ENCODE measurements at regions not wholly inside any gene's neighbourhood (a gene's known extent, or its start where the extent isn't known, plus 50 kb on each side); places are given as distances from the start of the nearest gene placed in this dataset.

DNA sequence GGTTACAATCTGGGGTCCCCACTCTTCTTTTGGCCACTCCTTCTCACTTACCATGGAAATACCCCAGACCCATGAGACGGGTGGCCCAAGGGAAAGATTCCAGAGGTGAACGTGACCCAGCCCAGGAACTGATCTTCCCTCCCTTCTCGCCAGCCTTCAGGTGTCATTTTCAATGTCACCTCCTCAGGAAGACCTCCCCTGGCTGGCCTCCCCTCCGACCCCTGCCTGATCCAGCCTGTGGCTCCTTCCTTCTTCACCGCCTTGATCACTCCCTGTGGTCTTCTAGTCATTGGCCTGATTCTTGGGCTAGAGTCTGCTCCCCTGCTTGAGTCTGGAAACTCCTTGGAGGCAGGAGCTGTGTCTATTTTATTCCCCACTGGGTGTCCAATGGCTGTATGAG lies 146.1 kb downstream of the SMAD6 start:
- in situ Hi-C loops (cut with MboI; ENCODE audit: low sequenced_read_pairs): no loop called here

DNA sequence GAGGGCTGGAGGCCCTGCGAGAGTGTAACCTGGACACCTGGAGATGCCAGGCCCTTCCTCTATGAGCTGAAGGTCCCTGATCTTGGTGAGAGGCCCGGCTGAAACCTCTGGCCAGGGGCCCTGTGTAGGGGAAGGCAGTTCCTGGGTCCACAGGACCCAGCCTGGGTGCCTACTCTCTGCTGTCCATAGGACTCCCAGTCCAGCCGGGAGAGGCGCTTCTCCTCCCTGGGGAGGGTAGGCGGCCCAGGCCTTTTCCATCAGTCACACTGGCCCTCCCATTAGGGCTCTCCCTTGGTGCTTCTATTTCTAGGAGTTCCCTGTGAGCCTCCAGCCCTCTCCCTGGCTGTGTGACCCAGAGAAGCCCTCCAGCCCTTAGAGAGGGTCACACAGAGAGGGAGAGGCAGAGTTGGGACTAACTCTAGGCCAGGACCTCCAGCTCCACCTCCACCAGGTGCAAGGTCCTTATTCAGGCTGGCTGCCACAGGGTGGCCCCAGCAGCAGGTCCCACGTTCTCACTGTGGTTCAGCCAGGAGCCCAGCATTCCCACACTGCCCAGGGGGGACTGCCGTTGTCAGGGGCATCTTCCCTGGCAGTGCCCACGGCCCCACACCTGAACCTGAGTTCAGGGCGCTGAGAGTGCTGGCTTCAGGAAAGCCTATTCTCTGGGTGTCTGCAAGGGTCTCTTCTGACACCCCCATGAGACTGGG lies 146.8 kb downstream of the SMAD6 start:
- in situ Hi-C loops (cut with MboI; ENCODE audit: low sequenced_read_pairs): no loop called here

DNA sequence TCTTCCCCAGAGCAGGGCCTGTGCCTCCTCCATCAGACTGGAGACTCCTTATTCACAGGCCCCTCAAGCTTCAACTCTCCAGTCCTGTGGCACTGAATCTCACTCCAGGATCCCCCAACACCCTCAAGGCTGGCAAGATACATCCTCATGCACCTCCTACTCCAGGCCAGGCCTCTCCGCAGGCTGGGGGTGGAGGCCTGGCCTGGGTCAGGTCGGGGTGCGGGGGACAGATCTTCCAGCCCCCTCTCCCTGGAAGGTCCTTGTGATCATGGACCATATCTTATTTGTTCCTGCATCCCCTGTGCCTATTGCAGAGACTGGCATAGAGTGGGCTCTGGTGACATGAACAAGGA lies 147.3 kb downstream of the SMAD6 start:
- in situ Hi-C loops (cut with MboI; ENCODE audit: low sequenced_read_pairs): no loop called here

DNA sequence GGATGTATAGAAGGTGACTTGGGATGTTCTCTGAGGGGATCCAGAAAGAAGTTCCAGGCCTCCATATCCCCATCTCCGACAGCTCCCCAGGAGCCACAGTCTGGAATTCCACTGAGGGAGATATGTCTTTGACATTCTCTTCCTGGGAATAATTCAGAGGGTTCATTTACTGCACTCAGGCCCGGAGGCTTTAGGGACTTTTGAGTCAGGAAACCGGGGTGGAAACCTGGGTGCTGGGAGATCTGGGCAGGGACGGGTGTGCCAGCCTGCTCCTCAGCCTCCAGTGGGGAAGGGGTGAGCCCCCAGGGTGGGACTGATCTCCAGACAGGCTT lies 147.7 kb downstream of the SMAD6 start:
- in situ Hi-C loops (cut with MboI; ENCODE audit: low sequenced_read_pairs): no loop called here

DNA sequence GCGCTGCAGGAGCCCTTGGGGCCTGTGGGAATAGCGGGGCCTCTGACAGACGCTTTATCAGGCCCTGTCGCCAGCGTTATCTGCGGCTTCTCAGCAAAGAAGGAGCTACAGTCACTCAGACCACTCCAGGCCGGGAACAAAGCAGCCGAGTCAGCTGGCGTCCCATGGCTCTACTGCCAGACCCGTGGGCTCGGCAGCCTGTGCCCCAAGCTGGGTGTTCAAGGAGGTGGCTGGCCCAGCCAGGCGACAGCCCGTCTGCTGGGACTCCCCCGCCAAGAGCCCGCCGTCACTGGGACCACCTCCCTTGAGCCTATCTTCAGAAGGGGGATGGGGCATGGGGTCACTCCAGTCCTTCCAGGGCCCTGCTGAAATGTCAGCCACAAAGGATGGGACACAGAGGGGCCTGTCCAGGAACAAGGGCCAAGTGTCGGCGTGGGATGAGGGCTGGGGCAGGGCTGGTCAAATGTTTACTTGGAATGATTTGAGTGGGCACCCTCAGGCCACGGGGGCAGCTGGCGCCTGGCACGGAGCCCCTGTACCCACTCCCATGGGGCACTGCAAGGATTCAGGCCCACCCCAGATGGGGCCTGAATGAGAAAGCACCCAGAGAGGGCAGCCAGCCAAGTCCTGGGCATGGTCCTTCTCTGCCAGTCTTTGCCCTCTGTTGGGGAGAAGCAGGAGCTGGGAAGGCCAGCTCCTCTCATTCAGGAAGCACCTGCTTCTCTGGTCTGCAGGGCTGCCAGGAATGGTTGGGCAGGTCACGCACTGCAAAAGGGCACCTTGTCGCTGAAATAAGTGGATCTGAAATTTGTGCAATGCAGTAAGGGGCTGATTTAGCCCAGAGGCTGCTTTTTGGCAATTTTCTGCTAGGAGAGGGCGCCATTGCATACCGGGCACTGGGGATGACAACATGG lies 148.3 kb downstream of the SMAD6 start:
- in situ Hi-C loops (cut with MboI; ENCODE audit: low sequenced_read_pairs): no loop called here

DNA sequence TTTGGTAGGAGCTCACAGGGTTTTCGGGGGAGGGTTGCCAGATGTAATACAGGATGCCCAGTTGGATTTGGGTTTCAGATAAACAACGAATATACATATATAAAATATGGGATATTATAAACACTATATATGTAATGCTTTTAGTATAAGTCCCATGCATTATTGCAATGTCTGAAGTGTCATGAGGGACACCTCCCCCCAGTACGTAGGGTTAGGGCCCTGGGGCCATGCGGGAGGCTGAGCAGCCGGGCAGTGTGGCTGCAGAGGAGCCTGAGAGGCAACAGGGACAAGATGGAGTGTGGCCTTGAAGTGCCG lies 148.9 kb downstream of the SMAD6 start:
- in situ Hi-C loops (cut with MboI; ENCODE audit: low sequenced_read_pairs): no loop called here

DNA sequence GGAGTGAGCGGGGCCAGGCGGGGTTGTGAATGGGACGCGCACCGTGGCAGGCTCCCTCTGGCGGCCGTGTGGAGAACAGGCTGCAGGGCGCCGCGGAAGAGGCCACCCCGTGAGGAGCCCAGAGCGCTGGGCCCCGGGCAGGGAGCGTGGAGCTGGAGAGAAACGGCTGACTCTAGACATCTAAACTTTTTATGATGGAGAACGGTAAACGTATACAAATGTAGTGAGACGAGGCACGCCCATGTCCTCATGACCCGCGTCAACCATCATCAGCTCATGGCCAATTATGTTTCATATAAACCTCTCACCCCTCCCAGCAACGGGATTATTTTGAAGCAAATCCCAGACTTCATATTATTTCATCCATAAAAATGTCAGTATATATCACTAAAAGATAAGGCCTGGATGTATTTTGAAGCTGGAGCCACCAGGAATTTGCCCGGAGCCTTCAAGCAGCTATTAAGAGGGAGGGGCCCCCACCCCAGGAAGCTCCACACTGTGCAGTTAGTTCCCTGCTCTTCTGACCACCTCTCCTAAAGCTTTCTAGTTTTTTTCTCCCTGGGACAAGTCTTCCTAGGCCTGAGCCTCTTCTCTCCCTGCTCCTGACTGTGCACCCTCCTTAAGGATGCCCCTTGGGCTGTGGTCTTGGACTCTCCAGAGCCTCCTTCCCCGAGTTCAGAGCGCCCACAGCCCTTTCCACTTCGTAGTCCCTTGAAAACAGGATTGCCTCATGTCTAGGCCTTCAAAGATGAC lies 149.5 kb downstream of the SMAD6 start:
- in situ Hi-C loops (cut with MboI; ENCODE audit: low sequenced_read_pairs): no loop called here

DNA sequence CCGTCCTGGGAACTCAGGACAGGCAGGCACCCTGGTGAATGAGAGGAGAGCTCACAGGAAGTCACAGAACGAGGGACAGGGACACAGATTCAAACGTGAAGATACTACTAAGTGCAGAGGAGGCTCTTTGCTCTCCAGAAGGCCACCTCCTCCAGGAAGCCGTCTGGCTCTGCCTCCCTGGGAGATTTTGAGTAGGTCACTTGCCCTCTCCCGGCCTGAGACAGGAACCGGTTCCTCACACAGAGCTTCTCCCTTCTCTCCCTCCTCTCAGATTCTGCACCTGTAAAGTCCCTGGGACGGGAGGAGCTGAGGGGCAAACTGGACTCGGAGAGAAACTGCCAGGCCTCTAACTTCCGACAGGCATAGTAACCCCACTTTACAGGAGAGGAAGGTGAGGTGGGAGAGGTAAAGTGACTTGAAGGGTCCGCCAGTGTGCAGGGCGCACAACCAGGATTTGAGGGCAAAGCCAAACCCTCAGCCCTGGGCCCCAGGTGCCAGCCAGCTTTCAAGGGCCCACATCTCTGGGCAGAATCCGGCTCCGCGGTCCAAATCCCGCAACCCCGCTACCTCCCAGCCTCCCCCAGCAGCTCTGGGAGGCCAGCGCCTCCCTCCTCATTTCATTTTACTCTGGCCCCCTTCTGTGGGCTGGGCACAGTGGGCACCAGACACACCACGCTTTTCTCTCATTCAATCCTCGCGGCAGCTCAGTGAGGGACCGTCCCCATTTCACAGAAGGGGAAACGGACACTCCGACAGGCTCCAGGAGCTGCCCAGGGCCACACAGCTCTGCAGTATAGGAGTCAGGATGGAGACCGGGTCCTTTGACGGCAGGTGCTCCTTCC lies 150.2 kb downstream of the SMAD6 start:
- in situ Hi-C loops (cut with MboI; ENCODE audit: low sequenced_read_pairs): no loop called here

DNA sequence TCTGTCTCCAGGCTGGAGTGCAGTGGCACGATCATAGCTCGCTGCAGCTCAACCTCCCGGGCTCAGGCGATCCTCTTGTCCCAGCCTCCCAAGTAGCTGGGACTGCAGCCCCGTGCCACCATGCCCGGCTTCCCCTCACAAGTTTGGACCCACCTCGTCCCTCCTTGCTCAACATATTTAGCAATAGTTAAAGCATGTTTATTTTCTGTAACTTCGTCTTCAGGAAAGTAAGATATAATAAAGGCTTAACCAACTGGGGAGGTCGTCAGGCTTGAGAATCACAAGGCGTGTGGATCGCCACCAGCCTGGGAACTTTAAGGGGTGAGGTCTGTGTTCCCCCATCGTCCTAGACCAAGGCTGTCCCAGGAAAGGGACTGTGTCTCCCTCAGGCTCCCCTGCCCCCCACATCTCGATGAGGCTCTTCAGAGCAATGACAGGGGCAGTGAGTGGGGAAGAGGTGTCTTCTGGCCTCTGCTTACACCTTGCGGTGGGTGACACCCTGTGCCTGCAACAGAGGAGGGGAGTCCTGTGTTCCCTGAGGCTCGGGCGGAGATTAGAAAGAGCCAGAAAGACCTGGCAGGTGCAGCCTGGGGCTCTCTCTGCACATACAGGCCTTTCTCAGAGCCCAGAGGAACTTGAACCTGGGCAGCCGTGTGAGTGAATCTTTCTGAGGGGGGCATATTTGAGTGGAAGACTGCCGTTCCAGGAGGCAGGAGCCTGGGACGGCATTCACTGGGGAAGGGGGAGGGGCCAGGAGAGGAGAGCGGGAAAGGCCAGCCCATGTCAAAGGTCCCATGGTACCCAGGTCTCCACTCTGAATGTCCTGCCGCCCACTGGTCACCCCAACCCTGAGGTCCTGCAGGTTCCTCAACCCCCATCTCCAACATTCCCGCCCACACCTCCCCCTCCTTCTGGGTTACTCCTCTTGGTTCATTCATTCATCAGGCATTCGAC lies 152.3 kb downstream of the SMAD6 start:
- in situ Hi-C loops (cut with MboI; ENCODE audit: low sequenced_read_pairs): no loop called here

DNA sequence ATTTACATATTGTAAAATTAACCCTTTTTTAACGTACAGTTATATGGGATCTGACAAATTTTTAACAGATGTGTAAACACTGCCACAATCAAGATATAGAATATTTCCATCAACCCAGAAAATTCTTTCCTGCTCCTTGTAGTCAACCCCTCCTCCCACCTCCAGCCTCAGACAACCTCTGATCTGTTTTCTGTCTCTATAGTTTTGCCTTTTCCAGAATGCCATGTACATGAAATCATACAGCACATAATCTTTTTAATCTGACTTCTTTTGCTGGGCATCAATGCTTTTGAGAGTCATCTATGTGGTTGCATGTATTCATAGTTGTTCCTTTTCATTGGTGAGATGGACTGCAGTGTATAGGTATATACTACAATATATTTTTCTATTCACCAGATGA lies 153.0 kb downstream of the SMAD6 start:
- in situ Hi-C loops (cut with MboI; ENCODE audit: low sequenced_read_pairs): loop anchor here (5.0 kb wide), 1 partner anchor 253 kb away; no protein-coding TSS in a partner anchor

DNA sequence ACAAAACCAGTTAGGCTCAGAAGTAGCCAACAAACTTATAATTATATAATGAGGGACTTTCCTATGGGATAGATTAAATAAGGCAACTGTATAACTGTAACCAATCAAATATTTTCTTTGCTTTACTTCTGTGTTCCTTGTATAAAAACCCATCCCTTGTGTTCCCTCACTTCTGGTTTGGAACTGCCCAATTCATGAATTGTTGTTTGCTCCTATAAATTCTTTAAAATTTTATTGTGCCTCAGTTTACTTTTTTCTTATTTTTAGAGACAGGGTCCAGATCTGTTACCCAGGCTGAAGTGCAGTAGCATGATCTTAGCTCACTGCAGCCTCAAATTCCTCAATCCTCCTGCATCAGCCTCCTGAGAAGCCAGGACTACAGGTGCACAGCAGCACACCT lies 155.7 kb downstream of the SMAD6 start:
- in situ Hi-C loops (cut with MboI; ENCODE audit: low sequenced_read_pairs): loop anchor here (5.0 kb wide), 1 partner anchor 255 kb away; no protein-coding TSS in a partner anchor

DNA sequence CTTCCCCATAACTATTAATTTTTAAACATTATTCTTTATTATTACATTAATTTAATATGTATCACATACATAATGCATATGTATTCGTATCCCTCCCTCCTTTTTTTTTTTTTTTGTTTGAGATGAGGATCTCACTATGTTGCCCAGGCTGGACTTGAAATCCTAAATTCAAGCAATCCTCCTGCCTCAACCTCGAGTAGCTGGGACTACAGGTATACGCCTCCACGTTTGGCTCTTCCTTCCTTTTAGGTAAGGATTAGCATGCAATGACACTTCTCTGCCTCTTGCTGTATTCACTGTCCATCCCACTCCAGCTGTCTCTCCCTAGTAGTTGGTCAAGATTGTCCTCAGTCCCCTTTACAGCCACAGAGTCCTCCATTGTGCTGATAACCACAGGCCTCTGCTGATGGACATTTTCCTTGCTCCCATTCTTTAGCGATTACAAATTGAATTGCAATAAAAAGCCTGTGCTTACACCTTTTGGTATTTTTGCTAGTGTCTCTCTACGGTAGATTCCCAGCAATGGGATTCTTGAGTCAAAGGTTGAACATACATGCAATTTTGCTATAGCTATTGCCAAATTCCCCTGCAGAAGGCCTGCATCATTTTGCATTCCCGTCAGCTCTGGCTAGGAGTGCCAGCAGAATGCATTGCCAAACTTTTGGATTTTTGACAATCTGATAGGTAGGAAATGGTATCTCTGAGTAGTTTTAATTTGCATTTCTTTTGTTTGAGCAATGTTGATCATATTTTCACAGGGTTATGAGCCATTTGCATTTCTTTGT lies 156.6 kb downstream of the SMAD6 start:
- in situ Hi-C loops (cut with MboI; ENCODE audit: low sequenced_read_pairs): loop anchor here (5.0 kb wide), 1 partner anchor 256 kb away; no protein-coding TSS in a partner anchor

DNA sequence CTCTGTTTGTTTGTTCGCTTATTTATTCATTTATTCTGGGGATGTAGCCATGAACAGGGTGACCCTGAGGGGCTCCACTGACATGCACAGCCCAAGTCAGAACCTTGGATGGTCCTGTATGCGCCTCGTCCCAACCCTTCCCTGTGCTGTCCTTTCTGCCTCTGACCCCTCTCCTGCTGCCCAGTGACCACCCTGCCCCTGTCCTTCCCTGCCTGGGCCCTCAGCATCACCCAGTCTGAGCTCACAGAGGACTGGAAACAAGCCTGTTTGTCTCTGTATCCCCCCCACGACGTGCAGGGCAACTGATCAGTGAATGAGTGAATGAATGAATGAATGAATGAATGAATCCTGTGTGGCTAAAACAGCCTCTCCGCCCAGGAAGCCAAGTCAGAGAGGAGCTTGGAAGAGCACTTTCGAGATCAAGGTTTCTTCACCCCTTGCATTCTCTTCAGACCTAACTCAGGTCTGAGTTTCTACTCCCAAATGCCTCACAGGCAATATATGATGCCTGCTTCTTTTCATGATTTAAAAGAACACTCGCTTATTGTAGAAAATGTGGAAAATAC lies 157.7 kb downstream of the SMAD6 start:
- in situ Hi-C loops (cut with MboI; ENCODE audit: low sequenced_read_pairs): loop anchor here (5.0 kb wide), 1 partner anchor 257 kb away; no protein-coding TSS in a partner anchor

DNA sequence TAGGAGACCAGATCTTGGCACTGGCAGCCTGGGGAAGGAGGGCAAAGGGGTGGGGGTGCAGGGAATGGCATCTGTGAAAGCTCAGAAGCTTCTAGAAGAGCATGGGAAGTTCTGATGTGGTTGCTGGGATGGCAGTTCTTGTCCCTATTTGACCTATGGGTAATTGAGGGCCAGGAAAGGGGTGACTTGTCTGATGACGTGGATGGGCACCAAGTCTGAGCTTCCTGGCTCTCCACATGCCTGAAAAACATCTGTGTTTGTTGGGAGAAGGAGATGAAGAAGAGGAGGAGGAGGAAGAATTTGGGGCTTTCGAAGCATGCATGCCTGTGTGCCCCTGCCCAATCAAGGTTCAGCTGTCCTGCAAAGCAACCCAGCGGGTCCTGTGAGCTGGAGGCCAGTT lies 158.8 kb downstream of the SMAD6 start:
- in situ Hi-C loops (cut with MboI; ENCODE audit: low sequenced_read_pairs): no loop called here

DNA sequence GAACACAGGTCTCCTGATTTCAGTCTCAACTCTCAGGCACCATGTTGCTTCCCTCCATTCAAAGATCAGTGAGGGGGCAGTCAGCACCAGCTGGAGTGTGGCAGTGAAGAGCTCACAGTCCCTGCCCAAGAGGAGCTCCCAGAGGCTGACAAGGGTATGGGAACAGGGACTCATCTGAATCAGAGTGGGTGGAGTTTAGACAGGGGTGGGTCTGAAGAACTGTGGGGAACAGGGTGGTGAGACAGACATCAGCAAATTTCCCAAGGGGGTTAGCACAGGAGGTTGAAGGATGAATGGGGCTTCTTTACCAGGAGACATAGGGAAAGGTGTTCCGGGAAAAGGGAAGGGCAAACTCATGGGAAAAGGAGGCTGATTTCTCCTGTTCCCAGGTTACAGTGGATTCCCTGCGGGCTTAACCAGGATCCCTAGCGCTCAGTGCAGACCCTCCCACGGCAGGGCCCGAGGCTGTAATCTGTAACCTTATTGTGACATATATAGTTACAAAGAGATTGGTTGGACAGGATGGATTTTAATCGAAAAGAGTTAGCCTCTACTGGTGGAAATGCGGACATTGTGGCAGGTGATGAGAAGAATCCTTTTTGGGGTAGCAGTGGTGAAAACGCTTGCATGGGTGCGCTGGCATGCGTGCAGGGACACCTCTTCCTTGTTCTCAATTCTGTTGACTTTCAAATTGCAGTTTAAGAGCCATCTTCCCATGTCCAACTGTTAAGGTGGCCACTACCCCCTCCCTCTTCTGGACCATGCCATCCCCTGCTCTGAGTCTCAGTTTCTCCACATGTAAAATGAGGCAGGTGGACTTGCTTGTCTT lies 160.3 kb downstream of the SMAD6 start:
- in situ Hi-C loops (cut with MboI; ENCODE audit: low sequenced_read_pairs): no loop called here

DNA sequence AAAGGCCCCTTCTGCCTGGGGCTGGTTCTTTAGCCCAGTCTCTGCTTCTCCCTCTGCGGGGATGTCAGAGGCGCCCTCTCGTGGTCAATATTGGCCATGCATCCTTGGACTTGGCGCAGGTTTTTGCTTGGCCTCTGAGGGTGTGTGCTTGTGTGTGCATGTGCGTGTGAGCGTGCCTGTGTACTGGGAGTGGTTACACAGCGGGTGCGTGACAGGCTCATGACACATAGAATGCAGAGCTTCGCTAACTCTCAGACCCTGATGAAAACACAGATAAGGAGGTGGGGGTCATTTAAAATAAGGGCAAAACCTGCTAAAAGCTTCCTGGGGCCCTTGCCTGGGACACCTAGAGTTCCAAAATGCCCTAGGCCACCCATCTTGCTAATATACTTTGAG lies 160.9 kb downstream of the SMAD6 start:
- in situ Hi-C loops (cut with MboI; ENCODE audit: low sequenced_read_pairs): no loop called here

DNA sequence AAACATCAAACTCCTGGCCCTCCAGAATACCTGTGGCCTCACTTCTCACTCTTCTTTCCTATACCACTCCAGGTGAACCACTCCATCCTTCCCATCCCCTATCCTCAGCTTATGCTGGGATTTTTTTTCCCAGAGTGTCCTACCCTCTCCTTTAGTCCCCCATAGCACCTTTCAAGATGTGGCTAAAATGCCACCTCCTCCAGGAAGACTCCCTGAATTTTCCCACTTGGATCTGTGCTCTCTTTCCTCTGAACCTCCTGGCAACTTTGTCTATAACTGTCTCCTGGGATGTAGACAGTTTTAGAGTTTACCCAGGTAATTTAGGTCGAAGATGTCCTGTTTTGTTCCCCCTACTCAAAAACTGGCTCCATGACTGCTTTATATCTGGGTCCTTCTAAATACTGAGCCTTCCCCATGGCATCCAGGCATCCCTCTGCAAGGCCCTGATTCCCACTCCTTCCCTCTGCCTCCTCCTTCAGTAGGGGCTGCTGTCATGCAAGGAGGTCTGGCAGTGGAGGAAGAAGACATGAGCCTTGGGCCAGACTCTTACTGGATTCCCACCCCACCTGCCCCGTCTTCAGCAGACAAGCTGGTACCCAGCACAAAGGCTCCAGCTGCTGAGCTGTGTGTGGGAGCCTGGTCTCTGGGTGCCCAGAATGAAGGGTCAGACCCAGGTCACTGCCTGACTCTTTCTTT lies 161.5 kb downstream of the SMAD6 start:
- in situ Hi-C loops (cut with MboI; ENCODE audit: low sequenced_read_pairs): no loop called here
